Tibial nerve (tissue), 4 donors: ENCODE measurements at regions not wholly inside any gene's neighbourhood (a gene's known extent, or its start where the extent isn't known, plus 50 kb on each side); places are given as distances from the start of the nearest gene placed in this dataset.

Source experiments
- CTCF ChIP-seq, 5 experiments: fragments of 200-600 bp in 3 of 5; fragments of 450-650 bp in 2 of 5; sonication (generic) in 3 of 5; IDR thresholded peaks; one replicate each; pipeline ENCODE4 v1.5.1; 2016 to 2019; ENCODE audit warnings: antibody characterized with exemption in 5 of 5, mild to moderate bottlenecking in 3 of 5, moderate library complexity in 2 of 5
- EP300 ChIP-seq, 2 donors: sonication (generic); formaldehyde crosslinking; IDR thresholded peaks; one replicate each; pipeline ENCODE4 v1.6.1; 2017; ENCODE audit warnings: antibody characterized with exemption in 2 of 2, mild to moderate bottlenecking in 1 of 2
- POLR2A ChIP-seq, 2 donors: fragments of 450-650 bp; IDR thresholded peaks; one replicate each; pipeline ENCODE4 v1.6.1; 2017; ENCODE audit warnings: antibody characterized with exemption in 2 of 2, mild to moderate bottlenecking in 2 of 2, moderate library complexity in 2 of 2

DNA sequence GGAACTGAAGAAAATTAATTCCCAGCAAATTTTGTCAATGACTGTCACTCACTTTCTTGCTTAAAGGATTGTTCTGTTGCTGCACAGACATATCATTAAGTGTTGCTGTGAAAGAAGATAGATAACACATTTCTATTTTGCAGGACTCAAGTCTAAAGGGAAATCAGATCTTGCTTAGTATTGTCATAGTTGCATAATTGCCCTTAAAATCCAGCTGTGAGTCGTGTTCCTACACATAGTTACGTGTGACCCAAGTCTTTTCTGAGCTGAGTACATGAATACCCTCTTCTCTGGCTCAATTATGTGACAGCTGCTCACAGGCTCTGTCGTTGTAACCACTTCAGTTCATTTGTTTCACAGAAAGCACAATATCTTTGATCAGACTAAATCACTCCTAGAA lies 390.8 kb downstream of the DTWD2 start:
- TF ChIP-seq CTCF (IDR thresholded peaks at IDR 0.05) (no peak), POLR2A (IDR thresholded peaks at IDR 0.05) (no peak), EP300 (IDR thresholded peaks at IDR 0.05) (no peak)
